H1 (cell line): ENCODE measurements at regions not wholly inside any gene's neighbourhood (a gene's known extent, or its start where the extent isn't known, plus 50 kb on each side); places are given as distances from the start of the nearest gene placed in this dataset.

Source experiments
- RBBP5 ChIP-seq: IDR thresholded peaks from 2 replicates; pipeline ENCODE4 v1.7.1; 2012; ENCODE audit warnings: low read depth, mild to moderate bottlenecking, inconsistent platforms, low read length, moderate library complexity, borderline replicate concordance
- SRF ChIP-seq: IDR thresholded peaks from 2 replicates; pipeline ENCODE4 v1.6.1; 2011; ENCODE audit warnings: mild to moderate bottlenecking, low read depth, low read length, moderate library complexity
- TCF12 ChIP-seq: IDR thresholded peaks from 2 replicates; pipeline ENCODE4 v1.6.1; 2011; ENCODE audit warnings: low read depth, mild to moderate bottlenecking, low read length

DNA sequence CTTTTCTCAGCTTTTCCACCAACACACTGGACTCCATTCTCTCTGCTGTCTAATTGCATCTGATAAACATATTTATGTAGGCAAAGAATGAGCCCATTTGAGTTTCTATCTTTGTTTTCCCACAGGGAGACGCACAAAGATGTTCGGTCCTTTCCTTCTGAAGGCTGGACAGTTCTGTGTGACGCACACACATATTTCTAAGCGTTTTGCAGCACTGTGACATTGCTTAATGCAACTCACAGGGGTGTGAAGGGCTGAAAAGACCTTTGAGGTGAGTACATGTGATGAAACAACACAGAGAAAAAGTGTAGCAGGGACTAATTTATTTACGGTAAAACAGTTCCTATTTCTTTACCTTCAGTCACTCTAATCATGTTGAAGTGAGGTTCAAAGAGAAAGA lies 323.1 kb upstream of the RUNX1 start (continued):
- no peak for TF ChIP-seq RBBP5
- TF ChIP-seq TCF12 = no peak
- TF ChIP-seq SRF = no peak
